MM.1S (cell line): ENCODE measurements at regions not wholly inside any gene's neighbourhood (a gene's known extent, or its start where the extent isn't known, plus 50 kb on each side); places are given as distances from the start of the nearest gene placed in this dataset.

Experiments
- EZH2 ChIP-seq: fragments of 300-600 bp; sonication (generic); optimal IDR thresholded peaks from 2 replicates; pipeline ENCODE3; 2017; ENCODE audit warnings: low read depth, mild to moderate bottlenecking, antibody characterized with exemption, low read length, mixed read lengths
- EZH2phosphoT487 ChIP-seq: fragments of 300-600 bp; sonication (generic); IDR thresholded peaks from 2 replicates; pipeline ENCODE4 v1.6.1; 2018; ENCODE audit warnings: antibody characterized with exemption, low read length
- TF ChIP-seq, protein P1 (sequence below): fragments of 300-600 bp; sonication (generic); IDR thresholded peaks from 2 replicates; pipeline ENCODE4 v1.5.1; 2016; ENCODE audit warnings: antibody characterized with exemption, low read length, mixed read lengths

DNA sequence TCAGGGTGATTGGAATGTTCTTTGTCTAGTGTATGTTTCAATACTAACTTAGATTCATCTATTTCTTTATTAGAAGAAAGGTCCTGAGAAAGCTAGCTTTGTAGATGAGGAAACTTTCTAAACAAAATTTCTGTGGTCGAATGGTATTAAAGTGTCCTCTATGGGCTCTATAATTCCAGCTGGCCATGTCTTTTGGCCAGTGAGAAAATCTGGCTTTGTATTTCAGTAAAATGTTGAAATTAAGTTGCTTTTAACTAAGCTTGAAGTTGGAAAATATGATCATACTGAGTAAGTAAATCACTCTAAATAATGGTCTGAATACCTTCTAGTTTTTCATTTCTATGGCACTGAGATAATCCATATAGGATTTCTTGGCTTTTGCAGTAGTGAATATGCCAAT lies 148.8 kb downstream of the RDH14 start:
- TF ChIP-seq, protein P1, sequence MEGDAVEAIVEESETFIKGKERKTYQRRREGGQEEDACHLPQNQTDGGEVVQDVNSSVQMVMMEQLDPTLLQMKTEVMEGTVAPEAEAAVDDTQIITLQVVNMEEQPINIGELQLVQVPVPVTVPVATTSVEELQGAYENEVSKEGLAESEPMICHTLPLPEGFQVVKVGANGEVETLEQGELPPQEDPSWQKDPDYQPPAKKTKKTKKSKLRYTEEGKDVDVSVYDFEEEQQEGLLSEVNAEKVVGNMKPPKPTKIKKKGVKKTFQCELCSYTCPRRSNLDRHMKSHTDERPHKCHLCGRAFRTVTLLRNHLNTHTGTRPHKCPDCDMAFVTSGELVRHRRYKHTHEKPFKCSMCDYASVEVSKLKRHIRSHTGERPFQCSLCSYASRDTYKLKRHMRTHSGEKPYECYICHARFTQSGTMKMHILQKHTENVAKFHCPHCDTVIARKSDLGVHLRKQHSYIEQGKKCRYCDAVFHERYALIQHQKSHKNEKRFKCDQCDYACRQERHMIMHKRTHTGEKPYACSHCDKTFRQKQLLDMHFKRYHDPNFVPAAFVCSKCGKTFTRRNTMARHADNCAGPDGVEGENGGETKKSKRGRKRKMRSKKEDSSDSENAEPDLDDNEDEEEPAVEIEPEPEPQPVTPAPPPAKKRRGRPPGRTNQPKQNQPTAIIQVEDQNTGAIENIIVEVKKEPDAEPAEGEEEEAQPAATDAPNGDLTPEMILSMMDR, result no peak
- TF ChIP-seq EZH2 (no peak), EZH2phosphoT487 (no peak)
